K562 (cell line): ENCODE measurements at regions not wholly inside any gene's neighbourhood (a gene's known extent, or its start where the extent isn't known, plus 50 kb on each side); places are given as distances from the start of the nearest gene placed in this dataset.

Source experiments
- ATAC-seq: fragments of 200-7000 bp; cut with Tn5 transposase; 3 replicates; pipeline ENCODE4 v1.9.1; 2020; ENCODE audit warnings: moderate library complexity
- BruUV-seq: library from RNA; stranded (reverse); fragments of 400-500 nt; replicated peaks from 2 replicates; lab custom pipeline; 2021; lab: Mats Ljungman, UMichigan
- CTCF ChIA-PET: fragments of 300-600 bp; formaldehyde crosslinking; extraction: SDS; loops from one replicate; lab custom pipeline; 2021; ENCODE audit warnings: low intra/inter-chr PET ratio; lab: Yijun Ruan, JAX
- POLR2A ChIA-PET: fragments of 300-600, 350-650 bp; sonication (Branson Sonifier 250); formaldehyde crosslinking; extraction: SDS; loops from one replicate; lab custom pipeline; 2021; ENCODE audit warnings: antibody characterized with exemption, inconsistent platforms; lab: Yijun Ruan, JAX
- DNase-seq, 4 experiments: peaks; one replicate each; pipeline versions ENCODE4 v3.0.0 to v3.0.0-alpha.2; 2011 to 2018; ENCODE audit warnings: low spot score in 3 of 4, mixed read lengths in 3 of 4; ENCODE audit errors: extremely low read depth in 1 of 4
- FAIRE-seq: peaks from 2 replicates; lab custom pipeline; 2011; peaks lifted over from hg19 to GRCh38; lab: Jason Lieb, UNC
- H2AFZ ChIP-seq: 2 replicates; pipeline ENCODE4 v1.6.0; 2011; ENCODE audit warnings: low read depth, low read length, control low read depth, inconsistent platforms
- H3K27ac ChIP-seq: fragments of 200-600 bp; 3 replicates; pipeline ENCODE4 v1.8.0; 2011; ENCODE audit warnings: low read depth, mild to moderate bottlenecking, control low read depth, inconsistent platforms, low read length, moderate library complexity, mixed read lengths; ENCODE audit errors: extremely low read depth
- H3K27me3 ChIP-seq, 2 experiments: fragments of 300-600 bp in 1 of 2; 2 replicates in 1 of 2; 3 replicates in 1 of 2; pipeline versions ENCODE4 v1.6.0 to v1.8.0; 2011; ENCODE audit warnings: inconsistent platforms in 2 of 2, low read length in 2 of 2, mild to moderate bottlenecking in 1 of 2, mixed read lengths in 1 of 2, moderate library complexity in 1 of 2; ENCODE audit not compliant: control insufficient read depth in 2 of 2, insufficient read depth in 2 of 2
- H3K36me3 ChIP-seq: fragments of 300-600 bp; 3 replicates; pipeline ENCODE4 v1.8.0; 2011; ENCODE audit warnings: mild to moderate bottlenecking, low read length, inconsistent platforms; ENCODE audit not compliant: control insufficient read depth, insufficient read depth
- H3K4me1 ChIP-seq, 2 experiments: fragments of 200-600 bp in 1 of 2; replicated peaks in 1 of 2; 2 replicates in 1 of 2; 3 replicates in 1 of 2; pipeline versions ENCODE4 v1.5.1 to v1.8.0; 2011; ENCODE audit warnings: inconsistent platforms in 2 of 2, low read length in 2 of 2, mild to moderate bottlenecking in 1 of 2, mixed read lengths in 1 of 2, moderate library complexity in 1 of 2; ENCODE audit not compliant: control insufficient read depth in 2 of 2, insufficient read depth in 2 of 2
- H3K4me2 ChIP-seq: 2 replicates; pipeline ENCODE4 v1.6.1; 2011; ENCODE audit warnings: low read length, control low read depth, inconsistent platforms, mixed read lengths; ENCODE audit not compliant: insufficient read depth
- H3K4me3 ChIP-seq: fragments of 200-600 bp; sonication (generic), shearing (Covaris generic); 2 replicates; pipeline ENCODE4 v1.5.1; 2016; ENCODE audit warnings: control low read depth, inconsistent platforms
- H3K79me2 ChIP-seq: fragments of 200-600 bp; 3 replicates; pipeline ENCODE4 v1.8.0; 2011; ENCODE audit warnings: low read length, inconsistent platforms; ENCODE audit not compliant: control insufficient read depth, insufficient read depth
- H3K9ac ChIP-seq, 2 experiments: 2 replicates each; pipeline versions ENCODE4 v1.6.0 to v1.6.1; 2011; ENCODE audit warnings: low read depth in 2 of 2, low read length in 2 of 2, control low read depth in 1 of 2, inconsistent platforms in 1 of 2, mild to moderate bottlenecking in 1 of 2, mixed read lengths in 1 of 2; ENCODE audit not compliant: insufficient read depth in 1 of 2
- H3K9me1 ChIP-seq: one replicate; pipeline ENCODE4 v1.6.0; 2011; ENCODE audit warnings: inconsistent platforms, mild to moderate bottlenecking, low read length, moderate library complexity; ENCODE audit not compliant: control insufficient read depth, insufficient read depth
- H3K9me3 ChIP-seq: replicated peaks from 2 replicates; pipeline ENCODE4 v1.5.1; 2011; ENCODE audit warnings: low read depth, low read length, inconsistent platforms; ENCODE audit not compliant: control insufficient read depth, insufficient read depth
- H4K20me1 ChIP-seq: replicated peaks from 2 replicates; pipeline ENCODE4 v1.6.1; 2011; ENCODE audit warnings: low read length, inconsistent platforms, mixed read lengths; ENCODE audit not compliant: control insufficient read depth, insufficient read depth
- ARID1B ChIP-seq: fragments of 450-650 bp; IDR thresholded peaks from 2 replicates; pipeline ENCODE4 v1.6.1; 2016; ENCODE audit warnings: antibody characterized with exemption, mild to moderate bottlenecking, inconsistent platforms
- CBX5 ChIP-seq: IDR thresholded peaks from 2 replicates; pipeline ENCODE4 v1.6.1; 2014; ENCODE audit warnings: low read depth, borderline replicate concordance
- KLF6 ChIP-seq: fragments of 250-450 bp; sonication (Bioruptor Pico); IDR thresholded peaks from 2 replicates; pipeline ENCODE4 v1.4.0; 2020; ENCODE audit warnings: mild to moderate bottlenecking, moderate library complexity, borderline replicate concordance
- NR2C2 ChIP-seq, 2 experiments: fragments of 200-800 bp in 1 of 2; sonication (Bioruptor generic) in 1 of 2; sonication (generic) in 1 of 2; formaldehyde crosslinking in 1 of 2; IDR thresholded peaks; 2 replicates each; pipeline versions ENCODE4 v1.6.1 to v1.8.0; 2016 to 2022; ENCODE audit warnings: mild to moderate bottlenecking in 1 of 2, missing compliant biosample characterization in 1 of 2, missing genetic modification characterization in 1 of 2, missing genetic modification reagents in 1 of 2
- PCBP2 ChIP-seq: fragments of 200-400 bp; formaldehyde crosslinking; IDR thresholded peaks from 2 replicates; pipeline ENCODE4 v1.6.1; 2018; ENCODE audit warnings: low read length, low read depth, mild to moderate bottlenecking, moderate library complexity; ENCODE audit not compliant: poor library complexity, severe bottlenecking
- SREBF2 ChIP-seq: sonication (generic); formaldehyde crosslinking; IDR thresholded peaks from 2 replicates; pipeline ENCODE4 v1.4.0; 2020; ENCODE audit warnings: mild to moderate bottlenecking, missing genetic modification reagents
- ZNF644 ChIP-seq: fragments of 200-800 bp; sonication (Bioruptor generic); IDR thresholded peaks from 2 replicates; pipeline ENCODE4 v1.6.1; 2016; ENCODE audit warnings: low read depth, missing genetic modification characterization, missing compliant biosample characterization
- WGBS: fragments of 100-300 bp; shearing (Covaris generic); methylation state at CpG from one replicate; pipeline ENCODE4 v1.1.6; 2016; ENCODE audit warnings: low coverage, mixed read lengths; ENCODE audit not compliant: insufficient coverage; ENCODE audit errors: missing lambda C conversion rate; 5-methylcytosine and 5-hydroxymethylcytosine counted together
- in situ Hi-C: fragments of 300-500 bp; cut with MboI; formaldehyde crosslinking; loops from 4 replicates; pipeline ENCODE4 v1.15.0; 2018; ENCODE audit warnings: inconsistent platforms, mixed read lengths
- intact Hi-C: fragments of 100-400 bp; cut with micrococcal nuclease; formaldehyde crosslinking; loops from 2 replicates; pipeline ENCODE4 v1.14.2; 2022
- TF ChIP-seq, protein P1 (sequence below): fragments of 450-650 bp; IDR thresholded peaks from 2 replicates; pipeline ENCODE4 v1.6.1; 2016
- TF ChIP-seq, protein P2 (sequence below), 2 experiments: fragments of 450-650 bp in 1 of 2; sonication (generic) in 1 of 2; formaldehyde crosslinking in 1 of 2; IDR thresholded peaks; 2 replicates each; pipeline versions ENCODE4 v1.7.1 to v1.9.0; 2016 to 2022; ENCODE audit warnings: inconsistent platforms in 1 of 2, mild to moderate bottlenecking in 1 of 2, missing genetic modification reagents in 1 of 2

DNA sequence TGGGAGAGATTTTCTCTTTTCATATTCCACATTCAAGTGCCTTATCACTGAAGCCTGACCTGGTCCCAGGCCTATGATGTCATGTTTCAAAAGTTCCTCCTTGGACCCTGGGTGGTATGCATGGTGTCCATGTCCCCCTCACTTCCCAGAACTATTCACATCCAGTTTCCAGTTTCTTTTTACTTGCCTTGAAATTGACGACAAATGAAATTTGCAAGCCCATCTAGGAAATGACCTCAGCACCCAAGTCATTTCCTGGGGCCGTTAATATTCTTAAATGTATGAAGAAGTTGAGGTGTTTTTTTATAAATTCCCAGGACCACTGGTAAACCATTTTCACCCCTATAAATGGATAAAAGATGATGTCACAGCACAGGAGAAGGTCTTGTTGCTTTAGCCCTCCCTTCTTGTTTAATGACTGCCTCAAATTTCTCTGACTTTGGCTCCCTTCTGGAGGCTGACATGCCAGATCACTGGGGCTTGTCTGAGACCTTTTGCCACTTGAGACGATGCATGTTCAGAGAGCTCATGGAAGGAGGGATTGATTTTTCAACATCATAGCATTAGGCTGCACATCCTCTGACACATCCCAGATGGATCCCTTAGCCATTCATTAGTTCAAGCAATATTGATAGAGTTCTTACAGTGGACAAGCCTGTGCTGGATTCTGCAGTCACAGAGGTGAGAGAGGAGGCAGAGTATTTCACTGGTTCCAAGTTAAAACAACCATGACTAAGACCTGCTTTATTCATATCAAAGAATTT is 221.3 kb downstream of the PLPP3 start:
- BruUV-seq = no TSS peak
- CTCF ChIA-PET = no interaction called here
- DNase-seq = no peak
- no peaks in the 10 kb centered on the region for H3K4me1 ChIP-seq
- no peak for FAIRE-seq
- no peaks in the 10 kb centered on the region for H3K9me3 ChIP-seq
- no peak overlapping the region for H3K4me3 ChIP-seq
- H3K9me1 ChIP-seq = no peaks in the 10 kb centered on the region
- H3K27ac ChIP-seq = no peak overlapping the region
- ATAC-seq = no peak
- no peaks in the 10 kb centered on the region for H3K79me2 ChIP-seq
- no peak overlapping the region for H3K9ac ChIP-seq
- no peaks in the 10 kb centered on the region for H3K27me3 ChIP-seq
- in situ Hi-C loops = no loop called here
- intact Hi-C loops = no loop called here
- WGBS = 0% methylated on average over 3 of the region's 3 CpGs
- H4K20me1 ChIP-seq = no peaks in the 10 kb centered on the region
- H2AFZ ChIP-seq = no peak overlapping the region
- H3K36me3 ChIP-seq = no peaks in the 10 kb centered on the region
- POLR2A ChIA-PET = no interaction called here
- H3K4me2 ChIP-seq = no peak overlapping the region
- TF ChIP-seq, protein P1, sequence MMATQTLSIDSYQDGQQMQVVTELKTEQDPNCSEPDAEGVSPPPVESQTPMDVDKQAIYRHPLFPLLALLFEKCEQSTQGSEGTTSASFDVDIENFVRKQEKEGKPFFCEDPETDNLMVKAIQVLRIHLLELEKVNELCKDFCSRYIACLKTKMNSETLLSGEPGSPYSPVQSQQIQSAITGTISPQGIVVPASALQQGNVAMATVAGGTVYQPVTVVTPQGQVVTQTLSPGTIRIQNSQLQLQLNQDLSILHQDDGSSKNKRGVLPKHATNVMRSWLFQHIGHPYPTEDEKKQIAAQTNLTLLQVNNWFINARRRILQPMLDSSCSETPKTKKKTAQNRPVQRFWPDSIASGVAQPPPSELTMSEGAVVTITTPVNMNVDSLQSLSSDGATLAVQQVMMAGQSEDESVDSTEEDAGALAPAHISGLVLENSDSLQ = no peak
- TF ChIP-seq ARID1B (no peak), PCBP2 (no peak), NR2C2 (CRISPR knock-in tag; IDR thresholded peaks at IDR 0.05) (no peak), NR2C2 (tag; IDR thresholded peaks at IDR 0.05) (no peak), KLF6 (CRISPR knock-in tag) (no peak), CBX5 (no peak), ZNF644 (tag) (no peak), SREBF2 (CRISPR knock-in tag) (no peak)
- TF ChIP-seq, protein P2, sequence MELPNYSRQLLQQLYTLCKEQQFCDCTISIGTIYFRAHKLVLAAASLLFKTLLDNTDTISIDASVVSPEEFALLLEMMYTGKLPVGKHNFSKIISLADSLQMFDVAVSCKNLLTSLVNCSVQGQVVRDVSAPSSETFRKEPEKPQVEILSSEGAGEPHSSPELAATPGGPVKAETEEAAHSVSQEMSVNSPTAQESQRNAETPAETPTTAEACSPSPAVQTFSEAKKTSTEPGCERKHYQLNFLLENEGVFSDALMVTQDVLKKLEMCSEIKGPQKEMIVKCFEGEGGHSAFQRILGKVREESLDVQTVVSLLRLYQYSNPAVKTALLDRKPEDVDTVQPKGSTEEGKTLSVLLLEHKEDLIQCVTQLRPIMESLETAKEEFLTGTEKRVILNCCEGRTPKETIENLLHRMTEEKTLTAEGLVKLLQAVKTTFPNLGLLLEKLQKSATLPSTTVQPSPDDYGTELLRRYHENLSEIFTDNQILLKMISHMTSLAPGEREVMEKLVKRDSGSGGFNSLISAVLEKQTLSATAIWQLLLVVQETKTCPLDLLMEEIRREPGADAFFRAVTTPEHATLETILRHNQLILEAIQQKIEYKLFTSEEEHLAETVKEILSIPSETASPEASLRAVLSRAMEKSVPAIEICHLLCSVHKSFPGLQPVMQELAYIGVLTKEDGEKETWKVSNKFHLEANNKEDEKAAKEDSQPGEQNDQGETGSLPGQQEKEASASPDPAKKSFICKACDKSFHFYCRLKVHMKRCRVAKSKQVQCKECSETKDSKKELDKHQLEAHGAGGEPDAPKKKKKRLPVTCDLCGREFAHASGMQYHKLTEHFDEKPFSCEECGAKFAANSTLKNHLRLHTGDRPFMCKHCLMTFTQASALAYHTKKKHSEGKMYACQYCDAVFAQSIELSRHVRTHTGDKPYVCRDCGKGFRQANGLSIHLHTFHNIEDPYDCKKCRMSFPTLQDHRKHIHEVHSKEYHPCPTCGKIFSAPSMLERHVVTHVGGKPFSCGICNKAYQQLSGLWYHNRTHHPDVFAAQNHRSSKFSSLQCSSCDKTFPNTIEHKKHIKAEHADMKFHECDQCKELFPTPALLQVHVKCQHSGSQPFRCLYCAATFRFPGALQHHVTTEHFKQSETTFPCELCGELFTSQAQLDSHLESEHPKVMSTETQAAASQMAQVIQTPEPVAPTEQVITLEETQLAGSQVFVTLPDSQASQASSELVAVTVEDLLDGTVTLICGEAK (IDR thresholded peaks at IDR 0.05) = no peak
- TF ChIP-seq, protein P2 (CRISPR knock-in tag; IDR thresholded peaks at IDR 0.05) = no peak
